Hepatocyte (in vitro differentiated cells): ENCODE measurements at regions not wholly inside any gene's neighbourhood (a gene's known extent, or its start where the extent isn't known, plus 50 kb on each side); places are given as distances from the start of the nearest gene placed in this dataset.
A peak's percentile ranks its signal among the peaks of the same experiment; 100 is the strongest.

Experiments
- DNase-seq: peaks from one replicate; pipeline ENCODE4 v3.0.0-alpha.2; 2016; ENCODE audit warnings: low spot score
- H2AFZ ChIP-seq: fragments of 200-600 bp; sonication (generic); 2 replicates; pipeline ENCODE4 v1.6.0; 2016; ENCODE audit warnings: antibody characterized with exemption, mild to moderate bottlenecking
- H3K27ac ChIP-seq: fragments of 200-600 bp; sonication (generic); 2 replicates; pipeline ENCODE4 v1.5.1; 2016; ENCODE audit warnings: mild to moderate bottlenecking
- H3K27me3 ChIP-seq: fragments of 200-600 bp; sonication (generic); 2 replicates; pipeline ENCODE4 v1.6.1; 2016
- H3K36me3 ChIP-seq: fragments of 200-600 bp; sonication (generic); replicated peaks from 2 replicates; pipeline ENCODE4 v1.5.1; 2016; ENCODE audit warnings: low read depth; ENCODE audit not compliant: insufficient read depth
- H3K4me1 ChIP-seq: fragments of 200-600 bp; sonication (generic); 2 replicates; pipeline ENCODE4 v1.5.1; 2016; ENCODE audit warnings: mild to moderate bottlenecking, moderate library complexity; ENCODE audit not compliant: insufficient read depth
- H3K4me2 ChIP-seq: fragments of 200-600 bp; sonication (generic); 2 replicates; pipeline ENCODE4 v1.6.0; 2016
- H3K4me3 ChIP-seq: fragments of 200-600 bp; sonication (generic); 2 replicates; pipeline ENCODE4 v1.5.1; 2016; ENCODE audit warnings: mild to moderate bottlenecking
- H3K79me2 ChIP-seq: fragments of 200-600 bp; sonication (generic); 2 replicates; pipeline ENCODE4 v1.6.0; 2017; ENCODE audit warnings: mild to moderate bottlenecking
- H3K9me2 ChIP-seq: fragments of 200-600 bp; sonication (generic); replicated peaks from 2 replicates; pipeline ENCODE4 v1.6.0; 2017; ENCODE audit warnings: mild to moderate bottlenecking; ENCODE audit not compliant: insufficient read depth
- H3K9me3 ChIP-seq: fragments of 200-600 bp; sonication (generic); 2 replicates; pipeline ENCODE4 v1.5.1; 2016; ENCODE audit warnings: low read depth, mild to moderate bottlenecking
- H4K20me1 ChIP-seq: fragments of 200-600 bp; sonication (generic); 2 replicates; pipeline ENCODE4 v1.6.0; 2016; ENCODE audit warnings: mild to moderate bottlenecking; ENCODE audit not compliant: insufficient read depth, poor library complexity, severe bottlenecking
- CTCF ChIP-seq: fragments of 200-600 bp; sonication (generic); IDR thresholded peaks from 2 replicates; pipeline ENCODE4 v1.5.1; 2016; ENCODE audit warnings: antibody characterized with exemption, mild to moderate bottlenecking; ENCODE audit not compliant: poor library complexity
- EZH2 ChIP-seq: fragments of 200-600 bp; sonication (generic); IDR thresholded peaks from 2 replicates; pipeline ENCODE4 v1.6.1; 2016; ENCODE audit warnings: antibody characterized with exemption, mild to moderate bottlenecking, borderline replicate concordance
- EZH2phosphoT487 ChIP-seq: fragments of 200-600 bp; sonication (generic); IDR thresholded peaks from one replicate; pipeline ENCODE4 v1.6.1; 2018; ENCODE audit warnings: antibody characterized with exemption, mild to moderate bottlenecking, low read depth, moderate library complexity; ENCODE audit not compliant: unreplicated experiment, severe bottlenecking
- WGBS: methylation state at CpG from one replicate; pipeline ENCODE4 v1.1.6; 2016; ENCODE audit warnings: low lambda C conversion rate; ENCODE audit errors: missing lambda C conversion rate; 5-methylcytosine and 5-hydroxymethylcytosine counted together

- Histone ChIP-seq H3K4me2 (no peak overlapping the region), H3K36me3 (no peaks in the 10 kb centered on the region), H3K79me2 (no peaks in the 10 kb centered on the region), H3K27ac (no peak overlapping the region), H3K9me2 (no peaks in the 10 kb centered on the region), H4K20me1 (no peaks in the 10 kb centered on the region), H3K27me3 (no peaks in the 10 kb centered on the region), H3K4me1 (no peaks in the 10 kb centered on the region), H3K4me3 (no peak overlapping the region), H3K9me3 (no peaks in the 10 kb centered on the region), H2AFZ (no peak overlapping the region)
- peak; percentile 28 for DNase-seq
- WGBS: 94% methylated on average over 1 of the region's 1 CpG
- TF ChIP-seq CTCF (peak; percentile 30), EZH2phosphoT487 (no peak), EZH2 (no peak)
Observed at GRCh38 chrX:42615161-42615563, 162.8 kb downstream of the PPP1R2C start.

- TF ChIP-seq CTCF: no peak
- TF ChIP-seq EZH2: no peak
- TF ChIP-seq EZH2phosphoT487: no peak
- H3K4me1 ChIP-seq: no peaks in the 10 kb centered on the region
- no peaks in the 10 kb centered on the region for H3K36me3 ChIP-seq
- H3K4me3 ChIP-seq: no peak overlapping the region
- no peak overlapping the region for H2AFZ ChIP-seq
- no peak overlapping the region for H3K4me2 ChIP-seq
- no peaks in the 10 kb centered on the region for H3K79me2 ChIP-seq
- no peaks in the 10 kb centered on the region for H3K9me2 ChIP-seq
- 93% methylated on average over 4 of the region's 4 CpGs for WGBS
- H3K27me3 ChIP-seq: no peaks in the 10 kb centered on the region
- DNase-seq: no peak
- no peaks in the 10 kb centered on the region for H4K20me1 ChIP-seq
- no peak overlapping the region for H3K27ac ChIP-seq
- H3K9me3 ChIP-seq: no peaks in the 10 kb centered on the region
Observed at GRCh38 chrX:42606591-42606990, 171.4 kb downstream of the PPP1R2C start.

GRCh38 chrX:42604302-42604701 is 173.7 kb downstream of the PPP1R2C start:
- no peak for TF ChIP-seq EZH2phosphoT487
- Histone ChIP-seq H3K79me2 (no peaks in the 10 kb centered on the region), H3K4me3 (no peak overlapping the region), H3K36me3 (no peaks in the 10 kb centered on the region), H3K27me3 (no peaks in the 10 kb centered on the region), H3K4me1 (no peaks in the 10 kb centered on the region), H4K20me1 (no peaks in the 10 kb centered on the region), H3K9me3 (no peaks in the 10 kb centered on the region), H3K4me2 (no peak overlapping the region), H2AFZ (no peak overlapping the region), H3K9me2 (no peaks in the 10 kb centered on the region), H3K27ac (no peak overlapping the region)
- 94% methylated on average over 2 of the region's 2 CpGs for WGBS
- DNase-seq: no peak

- 90% methylated on average over 2 of the region's 2 CpGs for WGBS
- H3K79me2 ChIP-seq: no peaks in the 10 kb centered on the region
- no peaks in the 10 kb centered on the region for H3K36me3 ChIP-seq
- no peak overlapping the region for H3K27ac ChIP-seq
- no peak overlapping the region for H3K4me3 ChIP-seq
- TF ChIP-seq EZH2: no peak
- TF ChIP-seq EZH2phosphoT487: no peak
- no peak for TF ChIP-seq CTCF
- H3K9me3 ChIP-seq: no peaks in the 10 kb centered on the region
- no peak for DNase-seq
- H3K4me2 ChIP-seq: no peak overlapping the region
- H4K20me1 ChIP-seq: no peaks in the 10 kb centered on the region
- no peaks in the 10 kb centered on the region for H3K9me2 ChIP-seq
- H2AFZ ChIP-seq: no peak overlapping the region
- H3K27me3 ChIP-seq: no peaks in the 10 kb centered on the region
- no peaks in the 10 kb centered on the region for H3K4me1 ChIP-seq
Observed at GRCh38 chrX:42603016-42603415, 174.9 kb downstream of the PPP1R2C start.
